Cardiac muscle cell (in vitro differentiated cells and primary cell): ENCODE measurements at regions not wholly inside any gene's neighbourhood (a gene's known extent, or its start where the extent isn't known, plus 50 kb on each side); places are given as distances from the start of the nearest gene placed in this dataset.
"Not testable (repeated sequence)": the region's sequence is repeated elsewhere in the genome, so short reads cannot be mapped to it uniquely, and the experiment has no call there.

Source experiments
- DNase-seq, 2 donors: peaks; one replicate each; pipeline versions ENCODE4 v3.0.0 to v3.0.0-alpha.2; 2010 to 2017; ENCODE audit warnings: low read depth in 1 of 2, low spot score in 1 of 2
- H3K27ac ChIP-seq: fragments of 200-600 bp; sonication (generic); 2 replicates; pipeline ENCODE4 v1.5.1; 2016
- H3K27me3 ChIP-seq: fragments of 200-600 bp; sonication (generic); 2 replicates; pipeline ENCODE4 v1.6.0; 2016; ENCODE audit warnings: control low read depth
- H3K36me3 ChIP-seq: fragments of 200-600 bp; sonication (generic); 2 replicates; pipeline ENCODE4 v1.5.1; 2016; ENCODE audit warnings: control low read depth
- H3K4me1 ChIP-seq: fragments of 200-600 bp; sonication (generic); 2 replicates; pipeline ENCODE4 v1.8.1; 2017; ENCODE audit warnings: low read depth, mild to moderate bottlenecking, mixed run types
- H3K4me3 ChIP-seq: fragments of 200-600 bp; sonication (generic); 2 replicates; pipeline ENCODE4 v1.5.1; 2016; ENCODE audit warnings: mild to moderate bottlenecking
- H3K9me3 ChIP-seq: fragments of 200-600 bp; sonication (generic); 2 replicates; pipeline ENCODE4 v1.5.1; 2017; ENCODE audit warnings: low read depth, mild to moderate bottlenecking, control low read depth
- TF ChIP-seq, protein P1 (sequence below): IDR thresholded peaks from 2 replicates; pipeline ENCODE4 v1.5.1; 2012; ENCODE audit warnings: low read depth, mild to moderate bottlenecking, low read length

DNA sequence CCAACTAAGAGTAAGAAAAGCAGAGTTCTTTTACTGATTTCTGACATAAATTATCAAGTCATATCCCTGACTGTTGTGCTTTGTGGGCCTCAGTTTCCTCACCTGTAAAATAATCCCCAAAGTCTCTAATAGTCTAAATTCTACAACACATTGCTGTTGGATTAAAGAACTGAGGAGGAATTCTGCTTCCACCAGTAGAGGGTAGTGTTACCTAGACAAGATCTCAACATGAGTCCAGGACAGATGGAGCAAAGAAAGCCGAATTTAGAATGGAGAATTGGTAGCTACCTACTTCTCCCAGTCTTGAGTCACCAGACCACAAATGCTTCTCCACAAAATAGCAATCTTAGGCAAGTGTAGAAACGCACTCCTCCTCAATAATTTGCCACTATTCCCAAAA lies 462.5 kb upstream of the FSHR start:
- TF ChIP-seq, protein P1, sequence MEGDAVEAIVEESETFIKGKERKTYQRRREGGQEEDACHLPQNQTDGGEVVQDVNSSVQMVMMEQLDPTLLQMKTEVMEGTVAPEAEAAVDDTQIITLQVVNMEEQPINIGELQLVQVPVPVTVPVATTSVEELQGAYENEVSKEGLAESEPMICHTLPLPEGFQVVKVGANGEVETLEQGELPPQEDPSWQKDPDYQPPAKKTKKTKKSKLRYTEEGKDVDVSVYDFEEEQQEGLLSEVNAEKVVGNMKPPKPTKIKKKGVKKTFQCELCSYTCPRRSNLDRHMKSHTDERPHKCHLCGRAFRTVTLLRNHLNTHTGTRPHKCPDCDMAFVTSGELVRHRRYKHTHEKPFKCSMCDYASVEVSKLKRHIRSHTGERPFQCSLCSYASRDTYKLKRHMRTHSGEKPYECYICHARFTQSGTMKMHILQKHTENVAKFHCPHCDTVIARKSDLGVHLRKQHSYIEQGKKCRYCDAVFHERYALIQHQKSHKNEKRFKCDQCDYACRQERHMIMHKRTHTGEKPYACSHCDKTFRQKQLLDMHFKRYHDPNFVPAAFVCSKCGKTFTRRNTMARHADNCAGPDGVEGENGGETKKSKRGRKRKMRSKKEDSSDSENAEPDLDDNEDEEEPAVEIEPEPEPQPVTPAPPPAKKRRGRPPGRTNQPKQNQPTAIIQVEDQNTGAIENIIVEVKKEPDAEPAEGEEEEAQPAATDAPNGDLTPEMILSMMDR, result peak; percentile 41
- H3K9me3 ChIP-seq, result no peaks in the 10 kb centered on the region
- peaks cover 16% of the 10 kb centered on the region for H3K4me1 ChIP-seq
- H3K36me3 ChIP-seq, result no peaks in the 10 kb centered on the region
- H3K27me3 ChIP-seq, result no peaks in the 10 kb centered on the region
- DNase-seq, result peak; percentile 25 to 67
- no peak overlapping the region for H3K4me3 ChIP-seq
- H3K27ac ChIP-seq, result no peak overlapping the region

DNA sequence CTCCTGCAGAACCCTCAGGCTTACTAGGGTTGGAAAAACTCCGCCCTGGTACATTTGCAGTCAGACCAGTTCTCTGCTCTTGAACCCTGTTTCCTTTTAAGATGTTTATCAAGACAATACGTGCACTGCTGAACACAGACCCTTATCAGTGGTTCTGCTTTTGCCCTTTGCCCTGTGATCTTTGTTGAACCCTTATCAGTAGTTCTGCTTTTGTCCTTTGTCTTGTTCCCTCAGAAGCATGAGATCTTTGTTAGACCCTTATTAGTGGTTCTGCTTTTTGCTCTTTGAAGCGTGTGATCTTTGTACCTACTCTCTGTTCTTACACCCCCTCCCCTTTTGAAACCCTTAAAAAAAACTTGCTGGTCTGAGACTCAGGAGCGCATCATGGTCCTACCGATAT lies 457.5 kb upstream of the FSHR start:
- H3K27me3 ChIP-seq, H3K9me3 ChIP-seq, H3K27ac ChIP-seq, H3K4me1 ChIP-seq, DNase-seq, H3K4me3 ChIP-seq, H3K36me3 ChIP-seq: not testable (repeated sequence)

DNA sequence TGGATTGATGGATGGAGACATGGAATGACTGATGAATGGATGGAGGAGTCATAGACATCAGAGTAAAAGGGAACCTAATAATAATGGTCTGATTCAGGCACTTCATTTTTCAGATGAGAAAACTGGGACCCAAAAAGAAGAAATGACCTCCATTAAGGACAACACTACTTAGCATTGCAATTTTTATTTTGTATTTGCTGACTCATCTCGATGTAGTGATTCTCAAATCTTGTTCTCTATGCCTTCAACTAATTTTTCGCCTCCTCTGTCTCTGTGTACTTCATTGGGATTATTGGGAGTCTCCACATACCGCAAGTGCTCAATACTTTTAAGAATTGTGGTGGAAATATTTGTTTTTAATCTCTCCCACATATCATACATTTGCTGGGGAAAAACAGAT lies 446.2 kb upstream of the FSHR start:
- Histone ChIP-seq H3K4me1 (no peaks in the 10 kb centered on the region), H3K4me3 (no peak overlapping the region), H3K9me3 (no peaks in the 10 kb centered on the region), H3K27ac (no peak overlapping the region), H3K27me3 (no peaks in the 10 kb centered on the region), H3K36me3 (no peaks in the 10 kb centered on the region)
- TF ChIP-seq, protein P1, result no peak
- no peak for DNase-seq

DNA sequence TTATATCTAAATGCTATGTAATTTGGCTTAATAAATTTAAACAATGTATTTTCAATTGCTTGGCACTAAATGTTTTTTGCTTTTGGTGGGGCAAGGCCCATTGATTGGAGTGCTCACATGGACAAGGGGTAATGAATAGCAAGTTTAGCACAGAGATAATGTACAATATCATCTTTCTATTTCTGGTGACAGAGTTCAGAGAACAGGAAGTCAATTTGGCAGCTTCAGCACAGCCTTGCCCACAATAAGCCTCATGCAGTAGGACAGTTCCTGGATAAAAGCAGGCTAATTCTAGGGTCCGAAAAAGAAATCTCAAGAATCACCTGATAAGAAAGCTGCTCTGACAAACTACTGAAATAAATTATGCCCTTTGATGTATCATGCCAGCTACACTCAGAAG lies 443.9 kb upstream of the FSHR start:
- H3K27me3 ChIP-seq, result no peaks in the 10 kb centered on the region
- H3K9me3 ChIP-seq, result no peaks in the 10 kb centered on the region
- no peaks in the 10 kb centered on the region for H3K4me1 ChIP-seq
- H3K27ac ChIP-seq, result no peak overlapping the region
- no peaks in the 10 kb centered on the region for H3K36me3 ChIP-seq
- TF ChIP-seq, protein P1, result no peak
- DNase-seq, result no peak
- no peak overlapping the region for H3K4me3 ChIP-seq

DNA sequence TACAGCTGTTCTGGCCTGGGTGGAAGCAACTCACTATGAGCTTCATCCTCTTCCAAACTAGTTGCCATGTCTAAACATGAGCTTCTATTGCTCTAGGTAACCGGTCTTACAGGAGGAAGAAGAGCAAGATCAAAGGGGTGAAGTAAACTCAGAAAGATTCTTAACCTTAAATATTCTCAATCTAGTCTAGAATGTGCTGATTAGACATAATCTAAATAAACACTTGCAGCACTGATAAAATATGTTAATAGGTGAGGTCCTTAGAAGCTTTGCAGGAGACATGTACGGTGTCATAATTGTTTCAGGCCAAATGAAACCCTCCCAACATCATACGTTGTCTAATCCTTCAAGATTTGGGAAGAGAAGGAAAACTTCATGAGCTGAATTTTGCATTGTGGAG lies 431.6 kb upstream of the FSHR start:
- Histone ChIP-seq H3K27ac (no peak overlapping the region), H3K36me3 (no peaks in the 10 kb centered on the region), H3K9me3 (no peaks in the 10 kb centered on the region), H3K4me3 (no peak overlapping the region), H3K4me1 (peaks cover 13% of the 10 kb centered on the region), H3K27me3 (no peaks in the 10 kb centered on the region)
- DNase-seq, result no peak
- TF ChIP-seq, protein P1, result no peak

- H3K4me3 ChIP-seq, result no peak overlapping the region
Measured at GRCh38 chr2:49582946-49583345, 428.6 kb upstream of the FSHR start.

More at GRCh38 chr2:49582946-49583345, 428.6 kb upstream of the FSHR start:
- peaks cover 13% of the 10 kb centered on the region for H3K4me1 ChIP-seq
- H3K27ac ChIP-seq, result no peak overlapping the region
- DNase-seq, result no peak
- no peaks in the 10 kb centered on the region for H3K9me3 ChIP-seq
- H3K27me3 ChIP-seq, result no peaks in the 10 kb centered on the region
- TF ChIP-seq, protein P1, result no peak
- no peaks in the 10 kb centered on the region for H3K36me3 ChIP-seq
